Endodermal cell (in vitro differentiated cells): ENCODE measurements at regions not wholly inside any gene's neighbourhood (a gene's known extent, or its start where the extent isn't known, plus 50 kb on each side); places are given as distances from the start of the nearest gene placed in this dataset.

ENCODE experiments used
- DNase-seq: peaks from one replicate; pipeline ENCODE4 v3.0.0-alpha.2; 2017
- H3K27ac ChIP-seq: 2 replicates; pipeline ENCODE4 v1.5.1; 2013; ENCODE audit warnings: mild to moderate bottlenecking, low read depth, low read length, moderate library complexity
- H3K27me3 ChIP-seq: 2 replicates; pipeline ENCODE4 v1.6.1; 2013; ENCODE audit warnings: mild to moderate bottlenecking, low read length, moderate library complexity; ENCODE audit not compliant: insufficient read depth, control insufficient read depth, poor library complexity, severe bottlenecking
- H3K36me3 ChIP-seq: 2 replicates; pipeline ENCODE4 v1.7.0; 2013; ENCODE audit warnings: mild to moderate bottlenecking, low read length, moderate library complexity; ENCODE audit not compliant: control insufficient read depth, insufficient read depth
- H3K4me1 ChIP-seq: one replicate; pipeline ENCODE4 v1.7.0; 2013; ENCODE audit warnings: low read length; ENCODE audit not compliant: control insufficient read depth, insufficient read depth
- H3K4me3 ChIP-seq: 2 replicates; pipeline ENCODE4 v1.5.1; 2013; ENCODE audit warnings: mild to moderate bottlenecking, low read length, moderate library complexity
- H3K9ac ChIP-seq: 2 replicates; pipeline ENCODE4 v1.6.1; 2013; ENCODE audit warnings: mild to moderate bottlenecking, low read length, moderate library complexity; ENCODE audit not compliant: poor library complexity, severe bottlenecking; ENCODE audit errors: extremely low read depth
- H3K9me3 ChIP-seq: 2 replicates; pipeline ENCODE4 v1.6.1; 2013; ENCODE audit warnings: mild to moderate bottlenecking, low read length, moderate library complexity; ENCODE audit not compliant: control insufficient read depth
- H3K27ac Mint-ChIP-seq: 2 replicates; pipeline ENCODE4 v1.8.0; 2020; ENCODE audit warnings: mixed read lengths
- H3K27me3 Mint-ChIP-seq: 2 replicates; pipeline ENCODE4 v1.8.0; 2021; ENCODE audit warnings: mild to moderate bottlenecking, mixed read lengths; ENCODE audit not compliant: insufficient read depth
- H3K36me3 Mint-ChIP-seq: 2 replicates; pipeline ENCODE4 v1.8.0; 2020; ENCODE audit warnings: low read depth, mixed read lengths
- H3K4me1 Mint-ChIP-seq: 2 replicates; pipeline ENCODE4 v1.8.0; 2020; ENCODE audit warnings: mixed read lengths
- H3K4me3 Mint-ChIP-seq: 2 replicates; pipeline ENCODE4 v1.8.0; 2020; ENCODE audit warnings: mild to moderate bottlenecking, moderate library complexity, mixed read lengths
- H3K9me3 Mint-ChIP-seq: 2 replicates; pipeline ENCODE4 v1.8.0; 2020; ENCODE audit warnings: mild to moderate bottlenecking, mixed read lengths
- WGBS, 2 experiments: methylation state at CpG; one replicate each; pipeline versions ENCODE4 v1.1.5 to v1.1.7; 2013; ENCODE audit warnings: missing lambda C conversion rate in 2 of 2, mixed read lengths in 1 of 2; ENCODE audit not compliant: insufficient coverage in 1 of 2, insufficient read length in 1 of 2; 5-methylcytosine and 5-hydroxymethylcytosine counted together
- TF ChIP-seq, protein P1 (sequence below): fragments of 200-600 bp; sonication (generic); conservative IDR thresholded peaks from 2 replicates; pipeline ENCODE4 v1.5.0; 2021; ENCODE audit warnings: antibody characterized with exemption, mild to moderate bottlenecking

DNA sequence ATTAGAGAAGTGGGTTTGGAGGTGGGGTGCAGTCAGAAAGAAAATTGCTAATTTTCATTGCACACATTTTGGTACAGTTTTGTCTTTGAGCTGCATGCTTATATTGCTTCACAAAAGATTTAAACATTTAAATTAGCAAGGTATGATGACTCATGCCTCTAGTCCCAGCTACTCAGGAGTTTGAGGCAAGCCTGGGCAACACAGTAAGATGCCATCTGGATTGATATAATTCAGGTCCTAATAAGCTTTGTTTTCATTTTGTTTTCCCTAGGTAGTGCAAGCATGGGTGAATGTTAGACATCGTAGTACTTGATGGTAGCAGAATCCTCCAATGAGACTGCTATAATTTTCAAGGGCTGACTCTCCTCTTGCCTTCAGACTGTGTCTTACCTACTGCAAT lies 396.7 kb upstream of the RGPD4 start:
- H3K9me3 ChIP-seq: peaks cover 7% of the 10 kb centered on the region
- H3K4me3 Mint-ChIP-seq: no peak overlapping the region
- H3K4me3 ChIP-seq: no peak overlapping the region
- H3K4me1 ChIP-seq: no peaks in the 10 kb centered on the region
- peaks cover 10% of the 10 kb centered on the region for H3K9me3 Mint-ChIP-seq
- H3K27ac Mint-ChIP-seq: no peak overlapping the region
- H3K27me3 ChIP-seq: no peaks in the 10 kb centered on the region
- no peak for DNase-seq
- H3K4me1 Mint-ChIP-seq: no peaks in the 10 kb centered on the region
- WGBS, 2 experiments: 95% methylated on average over 1 of the region's 1 CpG; no CpG with 5 or more reads in 1 of the 2 experiments
- H3K27ac ChIP-seq: no peak overlapping the region
- TF ChIP-seq, protein P1, sequence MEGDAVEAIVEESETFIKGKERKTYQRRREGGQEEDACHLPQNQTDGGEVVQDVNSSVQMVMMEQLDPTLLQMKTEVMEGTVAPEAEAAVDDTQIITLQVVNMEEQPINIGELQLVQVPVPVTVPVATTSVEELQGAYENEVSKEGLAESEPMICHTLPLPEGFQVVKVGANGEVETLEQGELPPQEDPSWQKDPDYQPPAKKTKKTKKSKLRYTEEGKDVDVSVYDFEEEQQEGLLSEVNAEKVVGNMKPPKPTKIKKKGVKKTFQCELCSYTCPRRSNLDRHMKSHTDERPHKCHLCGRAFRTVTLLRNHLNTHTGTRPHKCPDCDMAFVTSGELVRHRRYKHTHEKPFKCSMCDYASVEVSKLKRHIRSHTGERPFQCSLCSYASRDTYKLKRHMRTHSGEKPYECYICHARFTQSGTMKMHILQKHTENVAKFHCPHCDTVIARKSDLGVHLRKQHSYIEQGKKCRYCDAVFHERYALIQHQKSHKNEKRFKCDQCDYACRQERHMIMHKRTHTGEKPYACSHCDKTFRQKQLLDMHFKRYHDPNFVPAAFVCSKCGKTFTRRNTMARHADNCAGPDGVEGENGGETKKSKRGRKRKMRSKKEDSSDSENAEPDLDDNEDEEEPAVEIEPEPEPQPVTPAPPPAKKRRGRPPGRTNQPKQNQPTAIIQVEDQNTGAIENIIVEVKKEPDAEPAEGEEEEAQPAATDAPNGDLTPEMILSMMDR: no peak
- no peaks in the 10 kb centered on the region for H3K27me3 Mint-ChIP-seq
- no peak overlapping the region for H3K9ac ChIP-seq
- H3K36me3 ChIP-seq: no peaks in the 10 kb centered on the region
- H3K36me3 Mint-ChIP-seq: no peaks in the 10 kb centered on the region

DNA sequence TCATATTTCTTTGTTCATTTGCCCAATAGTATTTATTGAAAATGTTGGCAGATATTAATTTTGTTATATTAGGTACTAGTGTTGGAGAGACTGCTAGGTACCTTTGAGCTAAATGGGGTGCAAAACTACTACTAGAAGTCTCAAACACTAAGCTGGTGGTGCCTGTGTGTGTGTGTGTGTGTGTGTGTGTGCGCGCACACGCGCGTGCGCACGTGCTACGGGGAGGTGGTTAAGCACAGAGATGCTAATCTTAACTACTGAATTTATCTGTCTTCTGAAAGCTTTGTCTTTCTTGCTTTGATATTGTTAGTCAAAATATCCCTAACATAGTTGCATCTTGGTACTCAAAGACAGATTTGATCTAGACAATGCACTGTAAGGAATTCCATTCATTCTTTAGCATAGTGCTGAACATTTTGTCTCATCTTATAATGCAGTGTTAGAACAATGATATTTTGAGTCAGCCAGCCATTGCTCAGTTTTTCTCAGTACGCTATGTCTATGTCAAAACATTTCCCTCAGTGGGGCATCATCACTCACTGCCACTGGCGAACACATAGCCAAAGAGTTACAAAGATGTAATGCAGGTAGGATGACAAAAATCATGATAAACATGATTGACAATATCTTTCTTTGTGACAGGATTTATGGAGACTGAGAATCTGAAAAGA lies 396.0 kb upstream of the RGPD4 start:
- Mint-ChIP-seq H3K27me3 (no peaks in the 10 kb centered on the region), H3K9me3 (peaks cover 10% of the 10 kb centered on the region), H3K4me1 (no peaks in the 10 kb centered on the region), H3K27ac (no peak overlapping the region), H3K36me3 (no peaks in the 10 kb centered on the region), H3K4me3 (no peak overlapping the region)
- Histone ChIP-seq H3K36me3 (no peaks in the 10 kb centered on the region), H3K9me3 (peaks cover 7% of the 10 kb centered on the region), H3K9ac (no peak overlapping the region), H3K27ac (no peak overlapping the region), H3K27me3 (no peaks in the 10 kb centered on the region), H3K4me3 (no peak overlapping the region), H3K4me1 (no peaks in the 10 kb centered on the region)
- 90% methylated on average over 10 of the region's 10 CpGs; no CpG with 5 or more reads in 1 of the 2 experiments for WGBS, 2 experiments
- no peak for DNase-seq
- TF ChIP-seq, protein P1: no peak

DNA sequence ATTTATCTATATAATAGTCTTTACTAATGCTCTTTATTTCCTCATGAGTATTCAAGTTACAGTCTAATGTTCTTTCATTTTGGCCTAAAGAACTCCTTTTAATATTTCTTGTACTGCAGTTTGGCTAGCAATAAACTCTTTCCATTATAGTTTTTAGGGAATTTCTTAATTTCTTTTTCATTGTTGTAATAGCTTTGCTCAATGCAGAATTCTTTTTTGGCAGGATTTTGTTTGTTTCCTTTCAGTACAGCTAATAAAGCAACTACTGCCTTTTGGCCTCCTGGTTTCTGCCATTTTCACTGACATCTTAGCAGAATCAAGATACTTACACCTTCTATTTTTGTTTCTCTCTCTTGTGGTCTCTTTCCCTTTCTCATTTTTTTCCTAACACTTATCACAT lies 390.4 kb upstream of the RGPD4 start:
- Mint-ChIP-seq H3K4me3 (no peak overlapping the region), H3K9me3 (no peaks in the 10 kb centered on the region), H3K36me3 (no peaks in the 10 kb centered on the region), H3K27ac (no peak overlapping the region), H3K4me1 (no peaks in the 10 kb centered on the region), H3K27me3 (no peaks in the 10 kb centered on the region)
- no peaks in the 10 kb centered on the region for H3K27me3 ChIP-seq
- no peaks in the 10 kb centered on the region for H3K9me3 ChIP-seq
- no peak overlapping the region for H3K27ac ChIP-seq
- H3K9ac ChIP-seq: no peak overlapping the region
- no peak overlapping the region for H3K4me3 ChIP-seq
- TF ChIP-seq, protein P1: no peak
- H3K4me1 ChIP-seq: no peaks in the 10 kb centered on the region
- no peak for DNase-seq
- no peaks in the 10 kb centered on the region for H3K36me3 ChIP-seq
